Mesenchymal stem cell (in vitro differentiated cells and primary cell): ENCODE measurements at regions not wholly inside any gene's neighbourhood (a gene's known extent, or its start where the extent isn't known, plus 50 kb on each side); places are given as distances from the start of the nearest gene placed in this dataset.

Experiments
- DNase-seq: peaks from one replicate; pipeline ENCODE4 v3.0.0-alpha.2; 2013
- H2AFZ ChIP-seq: one replicate; pipeline ENCODE4 v1.6.1; 2013; ENCODE audit warnings: low read depth, mild to moderate bottlenecking, control low read depth, inconsistent platforms, low read length, moderate library complexity
- H2AK5ac ChIP-seq: 2 replicates; pipeline ENCODE4 v1.6.1; 2013; ENCODE audit warnings: low read length, moderate library complexity, mild to moderate bottlenecking, inconsistent platforms; ENCODE audit not compliant: severe bottlenecking
- H2BK120ac ChIP-seq: one replicate; pipeline ENCODE4 v1.6.1; 2013; ENCODE audit warnings: low read depth, mild to moderate bottlenecking, inconsistent platforms, low read length, moderate library complexity
- H2BK12ac ChIP-seq, 2 experiments: one replicate each; pipeline ENCODE4 v1.6.1; 2013; ENCODE audit warnings: inconsistent platforms in 2 of 2, low read length in 2 of 2, mild to moderate bottlenecking in 2 of 2, moderate library complexity in 2 of 2, control low read depth in 1 of 2
- H2BK15ac ChIP-seq: one replicate; pipeline ENCODE4 v1.6.1; 2013; ENCODE audit warnings: mild to moderate bottlenecking, low read depth, inconsistent platforms; ENCODE audit not compliant: poor library complexity, severe bottlenecking
- H2BK5ac ChIP-seq: 2 replicates; pipeline ENCODE4 v1.6.1; 2013; ENCODE audit warnings: low read depth, mild to moderate bottlenecking, low read length, control low read depth, inconsistent platforms; ENCODE audit not compliant: poor library complexity, severe bottlenecking
- H3K14ac ChIP-seq, 2 experiments: one replicate each; pipeline ENCODE4 v1.6.1; 2013; ENCODE audit warnings: inconsistent platforms in 2 of 2, low read length in 2 of 2, control low read depth in 1 of 2, mild to moderate bottlenecking in 1 of 2, moderate library complexity in 1 of 2
- H3K18ac ChIP-seq, 2 experiments: one replicate each; pipeline ENCODE4 v1.6.1; 2013; ENCODE audit warnings: inconsistent platforms in 2 of 2, low read length in 2 of 2, control low read depth in 1 of 2, low read depth in 1 of 2, mild to moderate bottlenecking in 1 of 2
- H3K23ac ChIP-seq, 2 experiments: one replicate each; pipeline ENCODE4 v1.6.1; 2013; ENCODE audit warnings: inconsistent platforms in 2 of 2, low read length in 2 of 2, mild to moderate bottlenecking in 2 of 2, moderate library complexity in 2 of 2, control low read depth in 1 of 2
- H3K27ac ChIP-seq: 2 replicates; pipeline ENCODE4 v1.5.1; 2013; ENCODE audit warnings: mild to moderate bottlenecking, moderate library complexity, low read length, control low read depth, inconsistent platforms; ENCODE audit not compliant: poor library complexity, severe bottlenecking
- H3K27me3 ChIP-seq, 2 experiments: 2 replicates each; pipeline versions ENCODE4 v1.6.1 to v1.7.0; 2013; ENCODE audit warnings: low read length in 2 of 2, mild to moderate bottlenecking in 2 of 2, moderate library complexity in 2 of 2, control low read depth in 1 of 2, inconsistent platforms in 1 of 2; ENCODE audit not compliant: control insufficient read depth in 1 of 2, insufficient read depth in 1 of 2
- H3K36me3 ChIP-seq, 2 experiments: 2 replicates each; pipeline versions ENCODE4 v1.6.1 to v1.7.0; 2013; ENCODE audit warnings: low read length in 2 of 2, control low read depth in 1 of 2, inconsistent platforms in 1 of 2, low read depth in 1 of 2, mild to moderate bottlenecking in 1 of 2; ENCODE audit not compliant: insufficient read depth in 2 of 2, control insufficient read depth in 1 of 2
- H3K4ac ChIP-seq, 2 experiments: one replicate each; pipeline ENCODE4 v1.6.1; 2013; ENCODE audit warnings: inconsistent platforms in 2 of 2, low read length in 2 of 2, mild to moderate bottlenecking in 2 of 2, moderate library complexity in 2 of 2, control low read depth in 1 of 2, low read depth in 1 of 2
- H3K4me1 ChIP-seq: 2 replicates; pipeline ENCODE4 v1.6.1; 2013; ENCODE audit warnings: low read depth, low read length, control low read depth; ENCODE audit not compliant: control insufficient read depth, insufficient read depth
- H3K4me2 ChIP-seq: 2 replicates; pipeline ENCODE4 v1.6.1; 2013; ENCODE audit warnings: low read length, mild to moderate bottlenecking, inconsistent platforms; ENCODE audit not compliant: poor library complexity, severe bottlenecking
- H3K4me3 ChIP-seq, 2 experiments: 2 replicates each; pipeline versions ENCODE4 v1.5.1 to v1.7.0; 2013; ENCODE audit warnings: low read length in 2 of 2, mild to moderate bottlenecking in 2 of 2, control low read depth in 1 of 2, low read depth in 1 of 2; ENCODE audit not compliant: insufficient read depth in 1 of 2
- H3K79me1 ChIP-seq: replicated peaks from 2 replicates; pipeline ENCODE4 v1.6.1; 2013; ENCODE audit warnings: mild to moderate bottlenecking, control low read depth, low read length, inconsistent platforms; ENCODE audit not compliant: poor library complexity, severe bottlenecking
- H3K9ac ChIP-seq: 2 replicates; pipeline ENCODE4 v1.7.0; 2013; ENCODE audit warnings: mild to moderate bottlenecking, low read length, moderate library complexity
- H3K9me3 ChIP-seq: 2 replicates; pipeline ENCODE4 v1.7.0; 2013; ENCODE audit warnings: mild to moderate bottlenecking, low read length; ENCODE audit not compliant: control insufficient read depth
- H4K8ac ChIP-seq: one replicate; pipeline ENCODE4 v1.6.1; 2013; ENCODE audit warnings: inconsistent platforms, mild to moderate bottlenecking, low read length, moderate library complexity
- H4K91ac ChIP-seq: one replicate; pipeline ENCODE4 v1.6.1; 2013; ENCODE audit warnings: mild to moderate bottlenecking, low read length, inconsistent platforms
- WGBS: methylation state at CpG from one replicate; pipeline ENCODE4 v1.1.7; 2013; ENCODE audit warnings: mixed read lengths; 5-methylcytosine and 5-hydroxymethylcytosine counted together

DNA sequence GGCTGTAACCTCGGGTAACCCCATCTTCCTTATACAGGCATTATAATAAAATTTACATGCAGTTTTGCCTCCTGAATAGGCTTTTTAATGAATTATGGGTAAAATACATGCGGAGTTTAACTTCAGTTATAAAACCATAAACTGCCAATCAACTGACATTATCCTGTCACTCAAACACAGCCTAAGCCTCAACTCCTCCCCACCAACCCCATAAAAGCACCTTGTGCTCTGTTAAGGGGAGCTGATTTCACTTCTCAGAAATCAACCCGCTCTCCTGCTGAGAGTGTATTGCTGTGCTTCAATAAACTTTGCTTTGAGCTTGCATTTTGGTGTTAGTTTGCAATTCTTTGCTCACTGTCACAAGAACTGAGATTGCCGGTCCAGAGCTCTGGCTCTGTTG is 1812.2 kb downstream of the BRINP3 start:
- Histone ChIP-seq H2AFZ (no peak overlapping the region), H3K4me1 (no peaks in the 10 kb centered on the region), H2BK5ac (no peak overlapping the region), H3K9ac (no peak overlapping the region), H2AK5ac (no peak overlapping the region), H3K4ac (no peak overlapping the region), H3K9me3 (peaks cover 6% of the 10 kb centered on the region), H2BK15ac (no peak overlapping the region), H3K4me3 (no peak overlapping the region), H3K36me3 (no peaks in the 10 kb centered on the region), H4K8ac (no peak overlapping the region), H3K18ac (no peak overlapping the region), H3K27ac (no peak overlapping the region), H3K14ac (no peak overlapping the region), H2BK120ac (no peak overlapping the region), H3K23ac (no peak overlapping the region), H3K4me2 (no peak overlapping the region), H3K79me1 (no peaks in the 10 kb centered on the region), H4K91ac (no peak overlapping the region), H2BK12ac (no peak overlapping the region), H3K27me3 (no peaks in the 10 kb centered on the region)
- WGBS: 74% methylated on average over 3 of the region's 4 CpGs
- no peak for DNase-seq

- WGBS: 88% methylated on average over 2 of the region's 2 CpGs
- DNase-seq: no peak
Measured at GRCh38 chr1:188668083-188668482, 1809.6 kb downstream of the BRINP3 start.

GRCh38 chr1:188669728-188670382 is 1807.8 kb downstream of the BRINP3 start:
- H3K4me2 ChIP-seq: no peak overlapping the region
- H3K36me3 ChIP-seq: no peaks in the 10 kb centered on the region
- no peak overlapping the region for H3K18ac ChIP-seq
- H2BK5ac ChIP-seq: no peak overlapping the region
- WGBS: 84% methylated on average over 3 of the region's 3 CpGs
- peak; percentile 7 for DNase-seq
- H2BK15ac ChIP-seq: no peak overlapping the region
- H3K23ac ChIP-seq: no peak overlapping the region
- no peak overlapping the region for H3K14ac ChIP-seq
- H3K9me3 ChIP-seq: peaks cover 21% of the 10 kb centered on the region
- H2BK12ac ChIP-seq: no peak overlapping the region
- H4K91ac ChIP-seq: no peak overlapping the region
- H2AFZ ChIP-seq: no peak overlapping the region
- H3K27ac ChIP-seq: no peak overlapping the region
- no peak overlapping the region for H3K9ac ChIP-seq
- H3K79me1 ChIP-seq: no peaks in the 10 kb centered on the region
- no peaks in the 10 kb centered on the region for H3K27me3 ChIP-seq
- H2BK120ac ChIP-seq: no peak overlapping the region
- no peak overlapping the region for H2AK5ac ChIP-seq
- no peak overlapping the region for H4K8ac ChIP-seq
- H3K4me1 ChIP-seq: no peaks in the 10 kb centered on the region
- H3K4me3 ChIP-seq: no peak overlapping the region
- no peak overlapping the region for H3K4ac ChIP-seq

More at GRCh38 chr1:188668083-188668482, 1809.6 kb downstream of the BRINP3 start:
- no peak overlapping the region for H3K4me3 ChIP-seq
- H4K8ac ChIP-seq: no peak overlapping the region
- no peaks in the 10 kb centered on the region for H3K79me1 ChIP-seq
- no peak overlapping the region for H3K27ac ChIP-seq
- H3K4ac ChIP-seq: no peak overlapping the region
- peaks cover 21% of the 10 kb centered on the region for H3K9me3 ChIP-seq
- H3K18ac ChIP-seq: no peak overlapping the region
- H2BK15ac ChIP-seq: no peak overlapping the region
- H2AK5ac ChIP-seq: no peak overlapping the region
- no peaks in the 10 kb centered on the region for H3K4me1 ChIP-seq
- H2BK12ac ChIP-seq: no peak overlapping the region
- no peak overlapping the region for H3K14ac ChIP-seq
- no peaks in the 10 kb centered on the region for H3K27me3 ChIP-seq
- H3K4me2 ChIP-seq: no peak overlapping the region
- no peak overlapping the region for H3K23ac ChIP-seq
- no peak overlapping the region for H2BK5ac ChIP-seq
- no peaks in the 10 kb centered on the region for H3K36me3 ChIP-seq
- no peak overlapping the region for H3K9ac ChIP-seq
- H2AFZ ChIP-seq: no peak overlapping the region
- no peak overlapping the region for H2BK120ac ChIP-seq
- no peak overlapping the region for H4K91ac ChIP-seq

DNA sequence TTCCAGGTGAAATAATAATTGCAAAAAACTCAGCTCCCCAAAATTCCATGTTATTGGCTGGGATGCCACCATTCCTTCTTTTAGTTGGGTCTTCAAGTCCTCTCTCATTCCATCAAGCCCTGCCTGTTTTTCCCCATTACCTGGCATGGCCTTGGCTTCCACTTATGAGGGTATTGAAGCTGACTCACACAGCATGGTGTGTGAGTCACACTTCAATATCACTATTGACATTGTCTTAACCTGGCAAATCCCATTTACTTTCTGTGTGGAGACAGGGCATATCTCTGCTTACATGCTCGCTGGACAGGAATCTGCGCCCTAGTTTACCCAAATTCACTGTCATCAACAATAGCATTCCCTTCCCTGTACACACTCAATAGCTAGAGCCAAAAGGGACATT is 1806.8 kb downstream of the BRINP3 start:
- Histone ChIP-seq H3K9ac (no peak overlapping the region), H3K9me3 (peaks cover 18% of the 10 kb centered on the region), H3K4me2 (no peak overlapping the region), H4K91ac (no peak overlapping the region), H3K23ac (no peak overlapping the region), H2BK15ac (no peak overlapping the region), H3K14ac (no peak overlapping the region), H3K4me1 (no peaks in the 10 kb centered on the region), H3K79me1 (no peaks in the 10 kb centered on the region), H2AFZ (no peak overlapping the region), H2AK5ac (no peak overlapping the region), H3K36me3 (no peaks in the 10 kb centered on the region), H3K27ac (no peak overlapping the region), H4K8ac (no peak overlapping the region), H2BK12ac (no peak overlapping the region), H3K4me3 (no peak overlapping the region), H3K4ac (no peak overlapping the region), H2BK5ac (no peak overlapping the region), H2BK120ac (no peak overlapping the region), H3K27me3 (no peaks in the 10 kb centered on the region), H3K18ac (no peak overlapping the region)
- peak; percentile 8 for DNase-seq
- 100% methylated on average over 2 of the region's 2 CpGs for WGBS
